ENCODE measurements at regions not wholly inside any gene's neighbourhood (a gene's known extent, or its start where the extent isn't known, plus 50 kb on each side); places are given as distances from the start of the nearest gene placed in this dataset.

- peaks cover 21% of the 10 kb centered on the region for H3K9me3 ChIP-seq
- DNase-seq: no peak
- ATAC-seq: no peak
- no peak overlapping the region for H3K4me3 ChIP-seq
- intact Hi-C loops (cut with DNase I): no loop called here
- no peaks in the 10 kb centered on the region for H3K36me3 ChIP-seq
- H3K27me3 ChIP-seq (ENCODE audit: low read depth): no peaks in the 10 kb centered on the region
- no peak for TF ChIP-seq CTCF (IDR thresholded peaks at IDR 0.05)
- H3K27ac ChIP-seq: no peak overlapping the region
- H3K4me1 ChIP-seq: no peaks in the 10 kb centered on the region
Measured at GRCh38 chr2:185942855-185943254, 204.3 kb downstream of the FSIP2 start.

- Histone ChIP-seq H3K27me3 (ENCODE audit: low read depth) (no peaks in the 10 kb centered on the region), H3K27ac (no peak overlapping the region), H3K9me3 (peaks cover 17% of the 10 kb centered on the region), H3K4me1 (no peaks in the 10 kb centered on the region), H3K4me3 (no peak overlapping the region), H3K36me3 (no peaks in the 10 kb centered on the region)
- intact Hi-C loops (cut with DNase I): no loop called here
- TF ChIP-seq CTCF (IDR thresholded peaks at IDR 0.05): no peak
- ATAC-seq (no peak), DNase-seq (no peak)
Measured at GRCh38 chr2:185947722-185948121, 209.1 kb downstream of the FSIP2 start.

DNA sequence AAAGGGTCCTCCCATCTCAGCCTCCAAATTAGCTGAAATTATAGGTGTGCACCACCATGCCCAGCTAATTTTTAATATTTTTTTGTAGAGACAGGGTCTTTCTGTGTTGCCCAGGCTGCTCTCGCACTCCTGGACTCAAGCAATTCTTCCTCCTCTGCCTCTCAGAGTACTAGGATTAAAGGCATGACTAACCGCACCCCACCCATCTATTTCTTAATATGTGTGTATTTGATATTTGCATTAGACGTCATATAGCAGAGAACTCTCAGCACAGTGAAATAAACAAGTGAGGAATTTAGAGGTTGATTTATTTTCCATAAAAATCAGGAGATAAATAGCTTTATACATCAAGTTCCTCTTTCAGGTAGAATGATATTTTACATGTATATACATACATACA is 213.5 kb downstream of the FSIP2 start:
- intact Hi-C loops (cut with DNase I): no loop called here
- Histone ChIP-seq H3K4me1 (no peaks in the 10 kb centered on the region), H3K9me3 (no peaks in the 10 kb centered on the region), H3K27ac (no peak overlapping the region), H3K4me3 (no peak overlapping the region), H3K27me3 (ENCODE audit: low read depth) (no peaks in the 10 kb centered on the region), H3K36me3 (no peaks in the 10 kb centered on the region)
- DNase-seq (no peak), ATAC-seq (no peak)
- no peak for TF ChIP-seq CTCF (IDR thresholded peaks at IDR 0.05)

DNA sequence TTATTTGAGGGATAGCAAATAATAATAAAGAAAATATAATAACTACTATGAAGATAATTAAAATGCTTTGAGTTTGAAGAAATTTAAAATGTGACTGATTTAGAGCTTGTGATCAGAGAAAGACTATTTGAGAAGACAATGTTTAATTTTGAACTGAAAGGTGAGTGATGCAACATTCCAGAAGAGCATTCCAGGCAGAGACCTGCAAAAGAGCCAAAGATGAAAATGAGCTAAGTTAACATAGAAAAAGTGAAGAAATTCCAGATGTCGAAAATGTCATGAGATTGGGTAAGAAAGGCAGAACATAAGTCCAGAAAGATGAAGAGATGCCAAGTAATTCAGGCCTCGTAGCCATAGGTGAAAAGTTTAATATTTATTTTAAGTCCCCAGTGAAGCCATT is 215.8 kb downstream of the FSIP2 start:
- Histone ChIP-seq H3K9me3 (peaks cover 5% of the 10 kb centered on the region), H3K4me3 (no peak overlapping the region), H3K4me1 (no peaks in the 10 kb centered on the region), H3K27me3 (ENCODE audit: low read depth) (no peaks in the 10 kb centered on the region), H3K27ac (no peak overlapping the region), H3K36me3 (no peaks in the 10 kb centered on the region)
- DNase-seq: no peak
- no peak for ATAC-seq
- intact Hi-C loops (cut with DNase I): no loop called here
- no peak for TF ChIP-seq CTCF (IDR thresholded peaks at IDR 0.05)

GRCh38 chr2:185955050-185955449 is 216.4 kb downstream of the FSIP2 start:
- Histone ChIP-seq H3K27ac (no peak overlapping the region), H3K36me3 (no peaks in the 10 kb centered on the region), H3K27me3 (ENCODE audit: low read depth) (no peaks in the 10 kb centered on the region), H3K4me1 (no peaks in the 10 kb centered on the region), H3K4me3 (no peak overlapping the region), H3K9me3 (peaks cover 8% of the 10 kb centered on the region)
- no peak for DNase-seq
- TF ChIP-seq CTCF (IDR thresholded peaks at IDR 0.05): no peak
- intact Hi-C loops (cut with DNase I): no loop called here
- no peak for ATAC-seq

DNA sequence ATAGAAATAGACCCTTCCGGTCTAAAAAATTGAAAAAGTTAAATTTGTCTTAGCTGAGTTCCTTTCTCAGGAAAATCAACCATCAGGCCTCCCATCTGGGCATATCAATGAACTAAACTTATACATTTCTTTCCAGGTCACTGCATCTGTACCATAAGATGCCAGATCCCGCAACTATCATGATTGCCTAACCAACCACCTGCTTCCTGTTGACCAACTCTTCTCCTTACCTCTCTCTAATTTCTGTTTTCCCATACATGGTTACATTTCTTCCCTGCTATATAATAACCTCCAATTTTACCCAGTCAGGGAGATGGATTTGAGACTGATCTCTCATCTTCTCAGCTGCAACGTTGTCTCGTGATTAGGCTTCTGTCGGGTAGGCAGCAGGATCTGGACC is 228.7 kb downstream of the FSIP2 start:
- Histone ChIP-seq H3K36me3 (no peaks in the 10 kb centered on the region), H3K27me3 (ENCODE audit: low read depth) (no peaks in the 10 kb centered on the region), H3K9me3 (peaks cover 4% of the 10 kb centered on the region), H3K4me1 (no peaks in the 10 kb centered on the region), H3K27ac (no peak overlapping the region), H3K4me3 (no peak overlapping the region)
- intact Hi-C loops (cut with DNase I): no loop called here
- no peak for DNase-seq
- TF ChIP-seq CTCF (IDR thresholded peaks at IDR 0.05): no peak
- ATAC-seq: no peak

Measured in lower lobe of right lung (tissue), 2 donors.